Left renal pelvis (tissue), 4 donors: ENCODE measurements at regions not wholly inside any gene's neighbourhood (a gene's known extent, or its start where the extent isn't known, plus 50 kb on each side); places are given as distances from the start of the nearest gene placed in this dataset.

Experiments
- DNase-seq, 4 donors: peaks; one replicate each; pipeline ENCODE4 v3.0.0-alpha.2; 2013; ENCODE audit warnings: low read depth in 4 of 4, low spot score in 3 of 4

- no peak for DNase-seq
These were observed 440.8 kb upstream of the SALL3 start for GRCh38 chr18:78538669-78539440.

GRCh38 chr18:78540636-78541529 lies 438.7 kb upstream of the SALL3 start:
- no peak for DNase-seq

- DNase-seq = no peak
These were observed 437.4 kb upstream of the SALL3 start for GRCh38 chr18:78542204-78542603.

- DNase-seq = no peak
These were observed 436.4 kb upstream of the SALL3 start for GRCh38 chr18:78543201-78543725.

GRCh38 chr18:78546281-78546680 lies 433.3 kb upstream of the SALL3 start:
- DNase-seq = no peak

GRCh38 chr18:78547817-78548216 lies 431.8 kb upstream of the SALL3 start:
- DNase-seq = no peak

- DNase-seq = no peak
These were observed 431.2 kb upstream of the SALL3 start for GRCh38 chr18:78548261-78549058.

- DNase-seq = no peak
These were observed 429.6 kb upstream of the SALL3 start for GRCh38 chr18:78549971-78550370.

GRCh38 chr18:78554944-78555608 lies 424.5 kb upstream of the SALL3 start:
- no peak for DNase-seq

- DNase-seq = no peak
These were observed 422.2 kb upstream of the SALL3 start for GRCh38 chr18:78557371-78557770.

- no peak for DNase-seq
These were observed 421.4 kb upstream of the SALL3 start for GRCh38 chr18:78558101-78558810.

- no peak for DNase-seq
These were observed 420.7 kb upstream of the SALL3 start for GRCh38 chr18:78558948-78559347.

GRCh38 chr18:78559584-78559983 lies 420.0 kb upstream of the SALL3 start:
- no peak for DNase-seq

- DNase-seq = no peak
These were observed 417.7 kb upstream of the SALL3 start for GRCh38 chr18:78561757-78562510.

GRCh38 chr18:78562531-78562961 lies 417.1 kb upstream of the SALL3 start:
- no peak for DNase-seq

- no peak for DNase-seq
These were observed 416.5 kb upstream of the SALL3 start for GRCh38 chr18:78563110-78563509.

GRCh38 chr18:78564030-78564429 lies 415.6 kb upstream of the SALL3 start:
- no peak for DNase-seq

- no peak for DNase-seq
These were observed 415.1 kb upstream of the SALL3 start for GRCh38 chr18:78564518-78564917.

- no peak for DNase-seq
These were observed 414.4 kb upstream of the SALL3 start for GRCh38 chr18:78565240-78565639.
